Type B pancreatic cell (in vitro differentiated cells): ENCODE measurements at regions not wholly inside any gene's neighbourhood (a gene's known extent, or its start where the extent isn't known, plus 50 kb on each side); places are given as distances from the start of the nearest gene placed in this dataset.

Experiments used
- DNase-seq: peaks from one replicate; pipeline ENCODE4 v3.0.0; 2021; ENCODE audit warnings: mixed read lengths; ENCODE audit not compliant: unreplicated experiment; ENCODE audit errors: extremely low spot score
- H3K27ac Mint-ChIP-seq: 2 replicates; pipeline ENCODE4 v1.8.0; 2021; ENCODE audit warnings: mild to moderate bottlenecking, mixed read lengths
- H3K27me3 Mint-ChIP-seq: 2 replicates; pipeline ENCODE4 v1.8.0; 2021; ENCODE audit warnings: mixed read lengths
- H3K36me3 Mint-ChIP-seq: 2 replicates; pipeline ENCODE4 v1.8.0; 2021; ENCODE audit warnings: mixed read lengths
- H3K4me1 Mint-ChIP-seq: one replicate; pipeline ENCODE4 v1.8.0; 2021; ENCODE audit warnings: mixed read lengths; ENCODE audit not compliant: unreplicated experiment
- H3K4me3 Mint-ChIP-seq: 2 replicates; pipeline ENCODE4 v1.8.0; 2021; ENCODE audit warnings: mild to moderate bottlenecking, mixed read lengths
- H3K9me3 Mint-ChIP-seq: 2 replicates; pipeline ENCODE4 v1.8.0; 2021; ENCODE audit warnings: mixed read lengths
- CTCF ChIP-seq: fragments of 200-600 bp; sonication (generic); conservative IDR thresholded peaks from 2 replicates; pipeline ENCODE4 v1.5.0; 2021; ENCODE audit warnings: antibody characterized with exemption, mild to moderate bottlenecking

DNA sequence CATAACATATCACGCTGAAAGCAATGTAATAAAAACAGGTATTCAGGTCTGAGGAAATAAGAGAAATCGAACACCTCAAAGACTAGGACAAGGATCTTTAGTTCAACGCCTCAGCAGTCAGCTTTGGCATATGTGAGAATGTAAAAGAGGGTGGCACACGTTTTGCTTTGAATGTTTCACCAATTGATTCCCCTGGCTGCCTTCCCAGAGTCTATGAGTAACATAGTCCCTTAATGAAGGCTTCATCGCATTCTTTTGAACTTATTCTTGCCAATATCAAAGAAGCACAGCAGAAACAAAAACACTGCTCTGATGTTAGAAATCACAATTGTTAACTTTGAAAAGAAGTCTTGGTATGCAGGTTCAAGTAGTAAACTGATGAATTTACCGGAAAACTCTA is 764.8 kb downstream of the ADGRL2 start:
- no peak for DNase-seq
- no peak overlapping the region for H3K4me3 Mint-ChIP-seq
- no peak for TF ChIP-seq CTCF
- no peaks in the 10 kb centered on the region for H3K36me3 Mint-ChIP-seq
- peaks cover 5% of the 10 kb centered on the region for H3K4me1 Mint-ChIP-seq
- H3K27ac Mint-ChIP-seq, result no peak overlapping the region
- H3K9me3 Mint-ChIP-seq, result no peaks in the 10 kb centered on the region
- H3K27me3 Mint-ChIP-seq, result peaks cover 2% of the 10 kb centered on the region

DNA sequence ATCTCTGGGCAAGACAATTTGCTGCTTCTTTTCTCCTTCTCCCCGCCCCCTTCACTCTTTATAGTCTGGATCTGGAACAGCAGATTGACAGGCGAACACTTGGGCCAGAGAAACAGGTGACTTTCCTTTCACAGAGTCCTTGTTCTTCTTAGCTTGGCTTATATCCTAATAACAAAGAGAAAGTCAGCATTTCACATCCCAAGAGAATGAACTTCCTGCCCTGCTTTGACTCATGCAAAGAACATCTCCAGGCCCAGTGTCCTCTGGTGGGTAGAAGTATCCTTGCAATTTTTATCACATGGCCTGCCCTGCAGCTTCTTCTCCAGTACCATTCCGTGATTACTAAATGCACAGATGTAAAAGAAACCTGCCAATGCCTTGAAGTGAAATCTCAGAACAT is 764.4 kb downstream of the ADGRL2 start:
- Mint-ChIP-seq H3K27me3 (peaks cover 2% of the 10 kb centered on the region), H3K9me3 (no peaks in the 10 kb centered on the region), H3K36me3 (no peaks in the 10 kb centered on the region), H3K4me3 (no peak overlapping the region), H3K27ac (no peak overlapping the region), H3K4me1 (peaks cover 5% of the 10 kb centered on the region)
- no peak for TF ChIP-seq CTCF
- DNase-seq, result no peak

DNA sequence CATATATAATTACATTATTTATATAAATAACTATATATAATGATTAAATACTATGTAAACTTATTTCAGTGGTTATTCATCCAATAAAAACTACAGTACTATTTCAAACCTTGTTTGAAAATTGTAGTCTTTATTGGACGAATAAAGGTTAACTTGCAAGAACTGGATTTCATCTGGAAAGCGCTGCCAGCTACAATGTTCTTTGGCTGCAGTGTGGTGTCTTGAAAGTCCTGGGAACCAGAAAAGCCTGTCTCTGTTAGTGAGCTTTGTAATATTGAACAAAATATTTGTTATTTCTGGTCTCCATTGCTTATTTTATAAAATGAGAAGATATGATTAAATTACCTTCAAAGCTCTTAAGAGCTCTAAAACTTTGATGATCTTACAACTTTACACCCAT is 763.6 kb downstream of the ADGRL2 start:
- peaks cover 5% of the 10 kb centered on the region for H3K4me1 Mint-ChIP-seq
- no peaks in the 10 kb centered on the region for H3K36me3 Mint-ChIP-seq
- H3K4me3 Mint-ChIP-seq, result no peak overlapping the region
- DNase-seq, result no peak
- no peaks in the 10 kb centered on the region for H3K9me3 Mint-ChIP-seq
- peaks cover 2% of the 10 kb centered on the region for H3K27me3 Mint-ChIP-seq
- TF ChIP-seq CTCF, result no peak
- no peak overlapping the region for H3K27ac Mint-ChIP-seq

DNA sequence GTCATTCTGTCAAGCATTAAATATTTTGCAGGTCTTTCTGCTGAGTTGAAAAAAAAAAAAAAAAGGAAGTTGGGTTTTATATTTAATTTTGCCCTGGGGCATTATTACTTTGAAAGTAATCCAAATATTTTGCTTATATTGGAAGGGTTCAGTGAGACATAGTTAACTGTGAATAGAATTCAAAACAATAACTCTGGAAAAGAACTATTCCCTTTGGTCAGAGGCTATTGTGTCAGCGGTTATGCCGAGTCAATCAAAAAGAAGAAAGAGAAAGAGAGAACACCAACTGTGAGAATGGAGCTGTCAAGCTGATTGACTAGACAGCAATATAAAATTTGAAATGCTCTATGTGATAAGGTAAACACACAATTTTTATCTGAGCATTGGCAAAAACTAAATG is 761.7 kb downstream of the ADGRL2 start:
- Mint-ChIP-seq H3K4me1 (peaks cover 5% of the 10 kb centered on the region), H3K27me3 (peaks cover 2% of the 10 kb centered on the region), H3K27ac (no peak overlapping the region), H3K9me3 (no peaks in the 10 kb centered on the region), H3K4me3 (no peak overlapping the region), H3K36me3 (no peaks in the 10 kb centered on the region)
- TF ChIP-seq CTCF, result no peak
- no peak for DNase-seq

DNA sequence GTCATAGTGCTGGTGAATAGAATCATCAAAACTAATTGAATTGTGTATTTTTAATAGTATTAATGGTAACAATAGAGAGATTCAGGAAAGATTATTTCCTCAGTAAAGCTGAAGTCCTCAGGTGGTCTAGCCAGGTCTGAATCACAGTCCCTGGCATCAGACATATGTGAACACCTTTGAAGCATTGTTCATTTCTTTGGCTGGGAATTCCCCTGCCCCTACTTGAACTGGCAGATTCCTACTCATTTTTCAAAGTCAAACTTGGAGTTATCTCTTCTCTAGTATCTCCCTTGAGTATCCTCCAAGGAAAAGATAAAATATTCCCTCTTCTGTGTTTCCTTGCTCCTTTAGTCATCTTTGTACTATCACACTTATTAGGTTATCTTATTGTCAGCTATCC is 759.8 kb downstream of the ADGRL2 start:
- Mint-ChIP-seq H3K36me3 (no peaks in the 10 kb centered on the region), H3K27ac (no peak overlapping the region), H3K9me3 (no peaks in the 10 kb centered on the region), H3K4me1 (peaks cover 5% of the 10 kb centered on the region), H3K4me3 (no peak overlapping the region), H3K27me3 (peaks cover under 1% of the 10 kb centered on the region)
- TF ChIP-seq CTCF, result no peak
- DNase-seq, result no peak

DNA sequence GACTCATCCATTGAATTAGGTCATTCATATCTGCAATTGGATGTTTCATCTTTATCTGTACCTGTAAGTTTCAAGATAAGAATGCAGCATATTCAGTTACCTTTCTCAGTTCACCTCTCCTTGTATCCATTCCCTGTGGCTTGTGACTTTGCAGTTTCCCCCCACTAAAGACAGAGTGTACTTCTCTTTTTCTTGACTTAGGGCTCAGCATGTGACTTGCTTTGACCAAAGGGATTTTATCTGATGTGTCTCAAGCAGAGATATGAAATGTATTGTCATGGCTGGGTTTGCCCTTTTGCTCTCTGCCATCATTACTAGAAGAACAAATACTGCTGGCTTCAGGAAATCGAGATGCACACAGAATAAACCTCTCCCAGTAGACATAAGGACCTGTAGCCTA is 754.8 kb downstream of the ADGRL2 start:
- no peak overlapping the region for H3K27ac Mint-ChIP-seq
- no peaks in the 10 kb centered on the region for H3K4me1 Mint-ChIP-seq
- TF ChIP-seq CTCF, result no peak

More for the DNA sequence above, 754.8 kb downstream of the ADGRL2 start:
- Mint-ChIP-seq H3K27me3 (no peaks in the 10 kb centered on the region), H3K36me3 (no peaks in the 10 kb centered on the region), H3K9me3 (no peaks in the 10 kb centered on the region), H3K4me3 (no peak overlapping the region)
- no peak for DNase-seq
